DND-41 (cell line): ENCODE measurements at regions not wholly inside any gene's neighbourhood (a gene's known extent, or its start where the extent isn't known, plus 50 kb on each side); places are given as distances from the start of the nearest gene placed in this dataset.

ENCODE experiments used
- ATAC-seq: fragments of 200-7000 bp; cut with Tn5 transposase; 3 replicates; pipeline ENCODE4 v1.9.1; 2021; ENCODE audit warnings: low read depth; ENCODE audit not compliant: insufficient read depth
- DNase-seq: peaks from one replicate; pipeline ENCODE4 v3.0.0-alpha.2; 2020
- H2AFZ ChIP-seq: 2 replicates; pipeline ENCODE4 v1.6.0; 2012; ENCODE audit warnings: low read depth, low read length
- H3K27ac ChIP-seq: 2 replicates; pipeline ENCODE4 v1.5.1; 2012; ENCODE audit warnings: low read length, inconsistent platforms
- H3K27me3 ChIP-seq: fragments of 200-600 bp; sonication (generic); 2 replicates; pipeline ENCODE4 v1.6.0; 2012; ENCODE audit warnings: low read length, mild to moderate bottlenecking, inconsistent platforms; ENCODE audit not compliant: insufficient read depth, poor library complexity
- H3K36me3 ChIP-seq: 2 replicates; pipeline ENCODE4 v1.5.1; 2012; ENCODE audit warnings: low read length, inconsistent platforms; ENCODE audit not compliant: insufficient read depth
- H3K4me1 ChIP-seq: 2 replicates; pipeline ENCODE4 v1.5.1; 2012; ENCODE audit warnings: mild to moderate bottlenecking, low read length; ENCODE audit not compliant: insufficient read depth
- H3K4me2 ChIP-seq: 2 replicates; pipeline ENCODE4 v1.6.0; 2012; ENCODE audit warnings: mild to moderate bottlenecking, moderate library complexity, low read length, inconsistent platforms; ENCODE audit not compliant: insufficient read depth
- H3K4me3 ChIP-seq, 2 experiments: fragments of 200-600 bp in 1 of 2; shearing (Covaris generic) in 1 of 2; 2 replicates each; pipeline ENCODE4 v1.5.1; 2012 to 2016; ENCODE audit warnings: inconsistent platforms in 2 of 2, low read length in 2 of 2, mild to moderate bottlenecking in 2 of 2, low read depth in 1 of 2, moderate library complexity in 1 of 2
- H3K79me2 ChIP-seq: 2 replicates; pipeline ENCODE4 v1.6.0; 2012; ENCODE audit warnings: low read length, inconsistent platforms; ENCODE audit not compliant: insufficient read depth
- H3K9ac ChIP-seq: 2 replicates; pipeline ENCODE4 v1.6.0; 2012; ENCODE audit warnings: low read depth, mild to moderate bottlenecking, inconsistent platforms, low read length, moderate library complexity
- H3K9me3 ChIP-seq: 2 replicates; pipeline ENCODE4 v1.5.1; 2012; ENCODE audit warnings: low read length, moderate library complexity, mild to moderate bottlenecking, inconsistent platforms; ENCODE audit not compliant: insufficient read depth, severe bottlenecking
- H4K20me1 ChIP-seq: 2 replicates; pipeline ENCODE4 v1.6.0; 2012; ENCODE audit warnings: low read length; ENCODE audit not compliant: insufficient read depth
- CTCF ChIP-seq: IDR thresholded peaks from 2 replicates; pipeline ENCODE4 v1.5.1; 2012; ENCODE audit warnings: borderline replicate concordance, low read length, moderate library complexity, mild to moderate bottlenecking; ENCODE audit not compliant: poor library complexity, severe bottlenecking; ENCODE audit errors: extremely low read depth
- EZH2 ChIP-seq: IDR thresholded peaks from 3 replicates; pipeline ENCODE4 v1.6.1; 2012; ENCODE audit warnings: borderline replicate concordance, low read depth, mild to moderate bottlenecking, moderate library complexity, low read length, inconsistent platforms; ENCODE audit not compliant: severe bottlenecking

DNA sequence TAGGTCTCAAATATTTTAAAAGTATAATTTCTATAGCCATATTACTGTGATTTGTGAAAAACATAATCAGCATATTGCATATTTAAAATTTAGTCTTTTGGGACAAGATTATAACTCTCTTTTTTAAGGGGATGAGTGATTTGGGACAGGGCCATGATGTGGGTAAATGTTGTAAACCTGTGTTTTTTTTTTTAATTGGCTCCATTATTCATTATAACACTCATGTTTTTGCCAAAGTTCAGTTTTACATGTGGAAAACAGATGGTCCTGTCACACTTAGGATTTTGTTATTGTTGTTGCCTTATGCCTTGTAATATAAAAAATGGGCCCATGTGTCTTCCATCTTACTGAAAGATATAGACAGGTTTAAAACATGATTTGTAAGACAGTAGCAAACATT is 1413.5 kb upstream of the RAG2 start:
- H3K4me1 ChIP-seq = no peaks in the 10 kb centered on the region

GRCh38 chr11:38009932-38010331 is 1411.9 kb upstream of the RAG2 start:
- Histone ChIP-seq H3K27ac (no peak overlapping the region), H4K20me1 (no peaks in the 10 kb centered on the region), H3K36me3 (no peaks in the 10 kb centered on the region), H3K4me3 (no peak overlapping the region), H3K9me3 (no peaks in the 10 kb centered on the region), H3K4me1 (no peaks in the 10 kb centered on the region), H3K27me3 (no peaks in the 10 kb centered on the region), H3K79me2 (no peaks in the 10 kb centered on the region), H3K4me2 (no peak overlapping the region), H3K9ac (no peak overlapping the region), H2AFZ (no peak overlapping the region)
- ATAC-seq (no peak), DNase-seq (no peak)
- TF ChIP-seq CTCF (no peak), EZH2 (no peak)

More for the DNA sequence above, 1413.5 kb upstream of the RAG2 start:
- TF ChIP-seq CTCF = no peak
- TF ChIP-seq EZH2 = no peak
- no peaks in the 10 kb centered on the region for H4K20me1 ChIP-seq
- no peak overlapping the region for H2AFZ ChIP-seq
- no peaks in the 10 kb centered on the region for H3K9me3 ChIP-seq
- ATAC-seq = no peak
- no peaks in the 10 kb centered on the region for H3K79me2 ChIP-seq
- H3K27ac ChIP-seq = no peak overlapping the region
- no peaks in the 10 kb centered on the region for H3K36me3 ChIP-seq
- no peak overlapping the region for H3K4me2 ChIP-seq
- no peak overlapping the region for H3K9ac ChIP-seq
- H3K4me3 ChIP-seq = no peak overlapping the region
- DNase-seq = no peak
- no peaks in the 10 kb centered on the region for H3K27me3 ChIP-seq

GRCh38 chr11:38006466-38006865 is 1408.4 kb upstream of the RAG2 start:
- no peak overlapping the region for H2AFZ ChIP-seq
- no peaks in the 10 kb centered on the region for H3K27me3 ChIP-seq
- H3K27ac ChIP-seq = no peak overlapping the region
- TF ChIP-seq CTCF (no peak), EZH2 (no peak)
- no peaks in the 10 kb centered on the region for H3K9me3 ChIP-seq
- DNase-seq = no peak
- H3K4me1 ChIP-seq = no peaks in the 10 kb centered on the region
- H3K79me2 ChIP-seq = no peaks in the 10 kb centered on the region
- H3K36me3 ChIP-seq = no peaks in the 10 kb centered on the region
- H4K20me1 ChIP-seq = no peaks in the 10 kb centered on the region
- no peak overlapping the region for H3K9ac ChIP-seq
- ATAC-seq = no peak
- no peak overlapping the region for H3K4me2 ChIP-seq
- H3K4me3 ChIP-seq = no peak overlapping the region

- H3K36me3 ChIP-seq = no peaks in the 10 kb centered on the region
- no peak overlapping the region for H3K9ac ChIP-seq
- H3K9me3 ChIP-seq = no peaks in the 10 kb centered on the region
- H3K79me2 ChIP-seq = no peaks in the 10 kb centered on the region
- ATAC-seq = no peak
- no peak overlapping the region for H3K4me3 ChIP-seq
- H2AFZ ChIP-seq = no peak overlapping the region
- TF ChIP-seq CTCF = no peak
- TF ChIP-seq EZH2 = no peak
- no peak for DNase-seq
- no peaks in the 10 kb centered on the region for H3K27me3 ChIP-seq
- no peak overlapping the region for H3K27ac ChIP-seq
- H3K4me1 ChIP-seq = no peaks in the 10 kb centered on the region
- H3K4me2 ChIP-seq = no peak overlapping the region
- no peaks in the 10 kb centered on the region for H4K20me1 ChIP-seq
Measured at GRCh38 chr11:38005597-38005996, 1407.6 kb upstream of the RAG2 start.
